Uterus (tissue), 3 donors: ENCODE measurements at regions not wholly inside any gene's neighbourhood (a gene's known extent, or its start where the extent isn't known, plus 50 kb on each side); places are given as distances from the start of the nearest gene placed in this dataset.

Source experiments
- DNase-seq, 2 donors: peaks; one replicate each; pipeline ENCODE4 v3.0.0-alpha.2; 2019 to 2020
- H3K27ac ChIP-seq, 2 donors: fragments of 200-600 bp; sonication (generic); 1 replicate in 1 of 2; 2 replicates in 1 of 2; pipeline ENCODE4 v1.5.1; 2016 to 2018
- H3K27me3 ChIP-seq, 2 donors: fragments of 200-600 bp; sonication (generic); one replicate each; pipeline ENCODE4 v1.5.1; 2018 to 2019; ENCODE audit warnings: control low read depth in 1 of 2
- H3K36me3 ChIP-seq, 2 donors: fragments of 200-600 bp; sonication (generic); one replicate each; pipeline ENCODE4 v1.5.1; 2019; ENCODE audit warnings: control low read depth in 1 of 2
- H3K4me1 ChIP-seq, 2 donors: fragments of 200-600 bp; sonication (generic); one replicate each; pipeline ENCODE4 v1.5.1; 2018 to 2019; ENCODE audit warnings: control low read depth in 1 of 2
- H3K4me3 ChIP-seq, 2 donors: fragments of 200-600 bp; sonication (generic); 1 replicate in 1 of 2; 2 replicates in 1 of 2; pipeline ENCODE4 v1.5.1; 2018 to 2019; ENCODE audit warnings: mild to moderate bottlenecking in 1 of 2
- H3K9me3 ChIP-seq, 2 donors: fragments of 200-600 bp; sonication (generic); one replicate each; pipeline ENCODE4 v1.5.1; 2019; ENCODE audit warnings: control low read depth in 1 of 2
- CTCF ChIP-seq, 4 experiments: fragments of 200-600 bp in 2 of 4; fragments of 450-650 bp in 2 of 4; sonication (generic) in 2 of 4; IDR thresholded peaks; one replicate each; pipeline ENCODE4 v1.5.1; 2016 to 2019; ENCODE audit warnings: antibody characterized with exemption in 4 of 4, mild to moderate bottlenecking in 2 of 4, moderate library complexity in 1 of 4
- POLR2A ChIP-seq, 2 donors: fragments of 450-650 bp; IDR thresholded peaks; one replicate each; pipeline ENCODE4 v1.6.1; 2016; ENCODE audit warnings: antibody characterized with exemption in 2 of 2, mild to moderate bottlenecking in 1 of 2, moderate library complexity in 1 of 2
- intact Hi-C: fragments of 100-400 bp; cut with DNase I; formaldehyde crosslinking; loops from one replicate; pipeline ENCODE4 v1.15.1; 2023; ENCODE audit warnings: low total_unique reads
- donor health status: DM: yes; HTN: yes; CAD: no.

GRCh38 chr4:36489798-36490197 lies 208.4 kb downstream of the DTHD1 start:
- Histone ChIP-seq H3K9me3 (no peaks in the 10 kb centered on the region), H3K36me3 (no peaks in the 10 kb centered on the region), H3K27ac (no peak overlapping the region), H3K27me3 (no peaks in the 10 kb centered on the region), H3K4me1 (no peaks in the 10 kb centered on the region), H3K4me3 (no peak overlapping the region)
- intact Hi-C loops: no loop called here
- TF ChIP-seq CTCF (IDR thresholded peaks at IDR 0.05): no peak
- TF ChIP-seq POLR2A (IDR thresholded peaks at IDR 0.05): no peak
- no peak for DNase-seq

- intact Hi-C loops: no loop called here
- H3K4me3 ChIP-seq: no peak overlapping the region
- no peak for DNase-seq
- no peak overlapping the region for H3K27ac ChIP-seq
- H3K9me3 ChIP-seq: no peaks in the 10 kb centered on the region
- H3K36me3 ChIP-seq: no peaks in the 10 kb centered on the region
- H3K27me3 ChIP-seq: no peaks in the 10 kb centered on the region
- no peaks in the 10 kb centered on the region for H3K4me1 ChIP-seq
- TF ChIP-seq POLR2A (IDR thresholded peaks at IDR 0.05) (no peak), CTCF (IDR thresholded peaks at IDR 0.05) (no peak)
Observed at GRCh38 chr4:36492041-36492440, 210.6 kb downstream of the DTHD1 start.

GRCh38 chr4:36492590-36492989 lies 211.2 kb downstream of the DTHD1 start:
- no peak for DNase-seq
- Histone ChIP-seq H3K9me3 (no peaks in the 10 kb centered on the region), H3K27ac (no peak overlapping the region), H3K27me3 (no peaks in the 10 kb centered on the region), H3K4me1 (no peaks in the 10 kb centered on the region), H3K4me3 (no peak overlapping the region), H3K36me3 (no peaks in the 10 kb centered on the region)
- TF ChIP-seq CTCF (IDR thresholded peaks at IDR 0.05) (no peak), POLR2A (IDR thresholded peaks at IDR 0.05) (no peak)
- intact Hi-C loops: no loop called here

GRCh38 chr4:36493251-36493650 lies 211.8 kb downstream of the DTHD1 start:
- Histone ChIP-seq H3K36me3 (no peaks in the 10 kb centered on the region), H3K27ac (no peak overlapping the region), H3K4me1 (no peaks in the 10 kb centered on the region), H3K4me3 (no peak overlapping the region), H3K27me3 (no peaks in the 10 kb centered on the region), H3K9me3 (no peaks in the 10 kb centered on the region)
- no peak for TF ChIP-seq CTCF (IDR thresholded peaks at IDR 0.05)
- TF ChIP-seq POLR2A (IDR thresholded peaks at IDR 0.05): no peak
- no peak for DNase-seq
- intact Hi-C loops: no loop called here

GRCh38 chr4:36494016-36494415 lies 212.6 kb downstream of the DTHD1 start:
- DNase-seq: no peak
- no peaks in the 10 kb centered on the region for H3K36me3 ChIP-seq
- TF ChIP-seq CTCF (IDR thresholded peaks at IDR 0.05) (no peak), POLR2A (IDR thresholded peaks at IDR 0.05) (no peak)

More at GRCh38 chr4:36494016-36494415, 212.6 kb downstream of the DTHD1 start:
- no peaks in the 10 kb centered on the region for H3K27me3 ChIP-seq
- no peak overlapping the region for H3K4me3 ChIP-seq
- H3K27ac ChIP-seq: no peak overlapping the region
- intact Hi-C loops: no loop called here
- no peaks in the 10 kb centered on the region for H3K4me1 ChIP-seq
- H3K9me3 ChIP-seq: no peaks in the 10 kb centered on the region
